Fibroblast of mammary gland (primary cell): ENCODE measurements at regions not wholly inside any gene's neighbourhood (a gene's known extent, or its start where the extent isn't known, plus 50 kb on each side); places are given as distances from the start of the nearest gene placed in this dataset.

Experiments
- DNase-seq: peaks from one replicate; pipeline ENCODE4 v3.0.0-alpha.2; 2010; ENCODE audit warnings: low read depth
- H3K4me3 ChIP-seq: 2 replicates; pipeline ENCODE4 v1.5.1; 2011; ENCODE audit warnings: low read depth, mild to moderate bottlenecking, low read length, moderate library complexity; ENCODE audit not compliant: control insufficient read depth
- CTCF ChIP-seq: conservative IDR thresholded peaks from 2 replicates; pipeline ENCODE4 v1.5.1; 2011; ENCODE audit warnings: low read depth, low read length, inconsistent platforms; ENCODE audit not compliant: control insufficient read depth, insufficient read depth

- peak; percentile 57 for DNase-seq
- no peak overlapping the region for H3K4me3 ChIP-seq
- peak; percentile 86 for TF ChIP-seq CTCF
These were observed 193.8 kb upstream of the ADO start for GRCh38 chr10:62610649-62611229.

DNA sequence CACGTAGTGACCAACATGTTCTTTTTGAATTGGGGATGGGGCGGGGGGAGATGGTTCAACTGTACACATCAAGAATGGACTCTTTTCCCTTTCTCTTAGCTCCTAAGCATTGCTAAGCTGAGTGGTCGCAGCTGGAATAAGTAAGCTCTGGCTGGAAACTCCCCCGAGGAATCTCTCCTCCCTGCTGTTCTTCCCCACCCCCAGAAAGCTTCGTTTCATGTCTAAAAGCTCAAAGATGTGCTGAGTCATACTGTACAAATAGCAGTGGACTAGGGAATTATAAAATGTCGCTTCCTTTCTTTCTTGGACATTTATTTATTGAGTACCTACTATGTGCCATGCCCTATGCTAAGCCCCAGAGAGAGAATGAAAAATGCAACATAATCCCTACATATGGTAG, 191.1 kb upstream of the ADO start:
- no peak for TF ChIP-seq CTCF
- DNase-seq = peak; percentile 60
- H3K4me3 ChIP-seq = no peak overlapping the region

- no peak for TF ChIP-seq CTCF
- no peak overlapping the region for H3K4me3 ChIP-seq
- no peak for DNase-seq
These were observed 190.7 kb upstream of the ADO start for GRCh38 chr10:62613859-62614258.

DNA sequence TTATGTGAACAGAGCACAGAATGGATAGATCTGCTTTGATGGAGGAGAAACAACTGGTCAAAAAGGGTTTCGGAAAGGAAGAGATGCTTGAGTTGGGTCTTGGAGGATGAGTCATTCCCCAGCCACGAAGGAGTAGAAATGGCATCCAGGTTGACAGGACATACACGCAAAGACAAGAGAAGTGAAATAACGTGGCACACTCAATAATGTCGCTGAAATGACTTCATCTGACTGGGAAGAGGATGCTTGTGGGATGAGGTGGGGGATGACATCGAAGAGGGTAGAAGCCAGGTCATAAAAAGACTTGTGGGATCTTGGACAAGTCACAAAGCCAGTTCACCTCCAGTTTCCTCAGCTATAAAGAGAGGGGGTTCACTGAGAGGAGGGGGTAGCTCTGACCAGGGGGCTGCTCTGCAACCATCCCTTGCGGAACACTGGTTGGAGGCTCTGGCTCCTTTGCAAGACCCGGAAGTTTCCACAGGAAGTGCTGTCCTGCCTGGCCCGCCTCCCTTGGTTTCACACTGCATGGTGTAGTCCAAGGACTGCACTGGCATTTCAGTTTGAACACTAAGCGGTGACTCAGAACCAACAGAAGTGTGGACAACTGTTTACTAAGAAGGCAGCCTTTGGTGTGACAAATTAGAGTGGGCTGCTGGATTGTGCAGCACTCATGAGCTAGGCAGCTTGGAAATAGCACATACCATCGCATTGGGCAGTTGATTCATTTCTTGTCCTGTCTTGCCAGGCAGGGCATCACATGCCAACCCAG, 189.9 kb upstream of the ADO start:
- no peak overlapping the region for H3K4me3 ChIP-seq
- TF ChIP-seq CTCF = no peak
- DNase-seq = peak; percentile 67

GRCh38 chr10:62616885-62617590, 187.5 kb upstream of the ADO start:
- no peak for DNase-seq
- no peak for TF ChIP-seq CTCF
- no peak overlapping the region for H3K4me3 ChIP-seq

DNA sequence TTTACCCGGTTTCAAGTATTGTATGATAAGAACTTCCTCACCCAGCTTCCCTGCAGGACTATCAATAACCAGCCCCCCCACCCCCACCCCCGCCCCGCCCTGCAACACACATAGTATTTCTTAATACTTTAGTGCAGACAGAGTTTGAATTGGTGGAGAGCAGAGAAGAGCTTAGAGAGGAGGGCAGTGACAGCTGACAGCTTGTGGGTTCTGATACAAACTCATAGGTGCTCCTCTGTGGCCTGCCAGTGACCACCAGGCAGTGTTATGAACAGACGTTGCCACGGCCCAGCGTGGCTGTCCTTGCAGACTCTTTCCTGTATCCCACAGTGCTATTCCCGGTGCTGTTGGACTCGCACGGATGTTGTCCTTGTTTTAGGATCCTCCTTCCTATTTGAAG, 186.9 kb upstream of the ADO start:
- no peak for DNase-seq
- no peak overlapping the region for H3K4me3 ChIP-seq
- TF ChIP-seq CTCF = no peak
